Activated T-helper 17 cell treated with anti-CD3 and anti-CD28 coated beads, Interleukin-2, amount 50 U/mL, for 72 hours (primary cell): ENCODE measurements at regions not wholly inside any gene's neighbourhood (a gene's known extent, or its start where the extent isn't known, plus 50 kb on each side); places are given as distances from the start of the nearest gene placed in this dataset.

Experiments used
- ATAC-seq: fragments of 150-1000 bp; cut with Tn5 transposase; replicated peaks from 2 replicates; pipeline ENCODE4 v1.10.0; 2021; ENCODE audit warnings: mild to moderate bottlenecking, moderate library complexity
- H3K27ac Mint-ChIP-seq: one replicate; pipeline ENCODE4 v1.8.0; 2022; ENCODE audit warnings: mixed read lengths
- H3K27me3 Mint-ChIP-seq: one replicate; pipeline ENCODE4 v1.8.0; 2022; ENCODE audit warnings: mixed read lengths
- H3K36me3 Mint-ChIP-seq: one replicate; pipeline ENCODE4 v1.8.0; 2022; ENCODE audit warnings: low read depth, mild to moderate bottlenecking, mixed read lengths
- H3K4me1 Mint-ChIP-seq: one replicate; pipeline ENCODE4 v1.8.0; 2022; ENCODE audit warnings: mixed read lengths
- H3K4me3 Mint-ChIP-seq: one replicate; pipeline ENCODE4 v1.8.0; 2022; ENCODE audit warnings: mild to moderate bottlenecking, mixed read lengths
- H3K9me3 Mint-ChIP-seq: one replicate; pipeline ENCODE4 v1.8.0; 2022; ENCODE audit warnings: mixed read lengths

- Mint-ChIP-seq H3K4me1 (no peaks in the 10 kb centered on the region), H3K4me3 (no peak overlapping the region), H3K9me3 (no peaks in the 10 kb centered on the region), H3K27me3 (no peaks in the 10 kb centered on the region), H3K36me3 (no peaks in the 10 kb centered on the region), H3K27ac (no peak overlapping the region)
- ATAC-seq, result no peak
Measured at GRCh38 chr12:13573698-13574321, 377.3 kb downstream of the EMP1 start.

- Mint-ChIP-seq H3K9me3 (no peaks in the 10 kb centered on the region), H3K4me3 (no peak overlapping the region), H3K27me3 (peaks cover 7% of the 10 kb centered on the region), H3K36me3 (no peaks in the 10 kb centered on the region), H3K27ac (no peak overlapping the region), H3K4me1 (no peaks in the 10 kb centered on the region)
- ATAC-seq, result no peak
Measured at GRCh38 chr12:13571035-13571434, 374.5 kb downstream of the EMP1 start.

- Mint-ChIP-seq H3K27ac (no peak overlapping the region), H3K4me3 (no peak overlapping the region), H3K9me3 (no peaks in the 10 kb centered on the region), H3K4me1 (no peaks in the 10 kb centered on the region), H3K36me3 (no peaks in the 10 kb centered on the region), H3K27me3 (peaks cover 7% of the 10 kb centered on the region)
- no peak for ATAC-seq
Measured at GRCh38 chr12:13570005-13570694, 373.6 kb downstream of the EMP1 start.

- no peak overlapping the region for H3K4me3 Mint-ChIP-seq
- no peak for ATAC-seq
- H3K27me3 Mint-ChIP-seq, result peaks cover 7% of the 10 kb centered on the region
- H3K36me3 Mint-ChIP-seq, result no peaks in the 10 kb centered on the region
- no peaks in the 10 kb centered on the region for H3K9me3 Mint-ChIP-seq
- no peak overlapping the region for H3K27ac Mint-ChIP-seq
- H3K4me1 Mint-ChIP-seq, result no peaks in the 10 kb centered on the region
Measured at GRCh38 chr12:13566292-13566691, 369.8 kb downstream of the EMP1 start.

- ATAC-seq, result no peak
- H3K4me1 Mint-ChIP-seq, result no peaks in the 10 kb centered on the region
- H3K9me3 Mint-ChIP-seq, result no peaks in the 10 kb centered on the region
- H3K27ac Mint-ChIP-seq, result no peak overlapping the region
- H3K36me3 Mint-ChIP-seq, result no peaks in the 10 kb centered on the region
- peaks cover 7% of the 10 kb centered on the region for H3K27me3 Mint-ChIP-seq
- no peak overlapping the region for H3K4me3 Mint-ChIP-seq
Measured at GRCh38 chr12:13564266-13564810, 367.8 kb downstream of the EMP1 start.

- H3K9me3 Mint-ChIP-seq, result no peaks in the 10 kb centered on the region
- ATAC-seq, result no peak
Measured at GRCh38 chr12:13563743-13564125, 367.2 kb downstream of the EMP1 start.

GRCh38 chr12:13562915-13563742 is 366.6 kb downstream of the EMP1 start:
- no peak for ATAC-seq
- Mint-ChIP-seq H3K27ac (no peak overlapping the region), H3K36me3 (no peaks in the 10 kb centered on the region), H3K4me3 (no peak overlapping the region), H3K27me3 (peaks cover 7% of the 10 kb centered on the region), H3K9me3 (no peaks in the 10 kb centered on the region), H3K4me1 (no peaks in the 10 kb centered on the region)

More at GRCh38 chr12:13563743-13564125, 367.2 kb downstream of the EMP1 start:
- H3K27ac Mint-ChIP-seq, result no peak overlapping the region
- peaks cover 7% of the 10 kb centered on the region for H3K27me3 Mint-ChIP-seq
- H3K4me1 Mint-ChIP-seq, result no peaks in the 10 kb centered on the region
- no peak overlapping the region for H3K4me3 Mint-ChIP-seq
- no peaks in the 10 kb centered on the region for H3K36me3 Mint-ChIP-seq

- no peak for ATAC-seq
- no peaks in the 10 kb centered on the region for H3K4me1 Mint-ChIP-seq
- H3K27ac Mint-ChIP-seq, result no peak overlapping the region
- H3K4me3 Mint-ChIP-seq, result no peak overlapping the region
- peaks cover 1% of the 10 kb centered on the region for H3K27me3 Mint-ChIP-seq
- no peaks in the 10 kb centered on the region for H3K9me3 Mint-ChIP-seq
- H3K36me3 Mint-ChIP-seq, result no peaks in the 10 kb centered on the region
Measured at GRCh38 chr12:13561923-13562322, 365.4 kb downstream of the EMP1 start.

GRCh38 chr12:13559318-13559978 is 362.9 kb downstream of the EMP1 start:
- Mint-ChIP-seq H3K27me3 (no peaks in the 10 kb centered on the region), H3K9me3 (no peaks in the 10 kb centered on the region), H3K36me3 (no peaks in the 10 kb centered on the region), H3K27ac (no peak overlapping the region), H3K4me3 (no peak overlapping the region), H3K4me1 (no peaks in the 10 kb centered on the region)
- no peak for ATAC-seq

GRCh38 chr12:13552830-13553229 is 356.3 kb downstream of the EMP1 start:
- Mint-ChIP-seq H3K9me3 (no peaks in the 10 kb centered on the region), H3K27ac (no peak overlapping the region), H3K27me3 (no peaks in the 10 kb centered on the region), H3K4me3 (no peak overlapping the region), H3K36me3 (no peaks in the 10 kb centered on the region), H3K4me1 (no peaks in the 10 kb centered on the region)
- ATAC-seq, result no peak

- Mint-ChIP-seq H3K4me1 (no peaks in the 10 kb centered on the region), H3K27me3 (no peaks in the 10 kb centered on the region), H3K27ac (no peak overlapping the region), H3K4me3 (no peak overlapping the region), H3K36me3 (no peaks in the 10 kb centered on the region), H3K9me3 (no peaks in the 10 kb centered on the region)
- no peak for ATAC-seq
Measured at GRCh38 chr12:13547283-13547682, 350.8 kb downstream of the EMP1 start.

GRCh38 chr12:13546231-13546630 is 349.7 kb downstream of the EMP1 start:
- Mint-ChIP-seq H3K27me3 (no peaks in the 10 kb centered on the region), H3K4me1 (no peaks in the 10 kb centered on the region), H3K9me3 (no peaks in the 10 kb centered on the region), H3K4me3 (no peak overlapping the region), H3K36me3 (no peaks in the 10 kb centered on the region), H3K27ac (no peak overlapping the region)
- no peak for ATAC-seq

GRCh38 chr12:13539051-13539450 is 342.5 kb downstream of the EMP1 start:
- ATAC-seq, result no peak
- Mint-ChIP-seq H3K9me3 (no peaks in the 10 kb centered on the region), H3K27ac (no peak overlapping the region), H3K27me3 (peaks cover 18% of the 10 kb centered on the region), H3K36me3 (no peaks in the 10 kb centered on the region), H3K4me1 (peaks cover 4% of the 10 kb centered on the region), H3K4me3 (no peak overlapping the region)

- Mint-ChIP-seq H3K4me3 (no peak overlapping the region), H3K36me3 (no peaks in the 10 kb centered on the region), H3K4me1 (peaks cover 4% of the 10 kb centered on the region), H3K27me3 (peaks cover 18% of the 10 kb centered on the region), H3K9me3 (no peaks in the 10 kb centered on the region), H3K27ac (no peak overlapping the region)
- no peak for ATAC-seq
Measured at GRCh38 chr12:13538136-13538535, 341.6 kb downstream of the EMP1 start.
